HepG2 (cell line): ENCODE measurements at regions not wholly inside any gene's neighbourhood (a gene's known extent, or its start where the extent isn't known, plus 50 kb on each side); places are given as distances from the start of the nearest gene placed in this dataset.

Source experiments
- ASH2L ChIP-seq: fragments of 300-600, 200-600 bp; sonication (generic); IDR thresholded peaks from 2 replicates; pipeline ENCODE4 v1.7.0; 2017; ENCODE audit warnings: low read depth, mild to moderate bottlenecking, moderate library complexity, mixed read lengths, low read length; ENCODE audit not compliant: insufficient read length
- ATF1 ChIP-seq: IDR thresholded peaks from 2 replicates; pipeline ENCODE4 v1.6.1; 2016; ENCODE audit warnings: mild to moderate bottlenecking, control low read depth
- CHD4 ChIP-seq: fragments of 200-600 bp; sonication (generic); IDR thresholded peaks from 2 replicates; pipeline ENCODE4 v1.7.0; 2017; ENCODE audit warnings: mild to moderate bottlenecking, low read length, borderline replicate concordance
- ELF4 ChIP-seq: sonication (generic); formaldehyde crosslinking; IDR thresholded peaks from 2 replicates; pipeline ENCODE4 v1.5.0; 2020; ENCODE audit warnings: missing genetic modification reagents, mild to moderate bottlenecking, moderate library complexity, borderline replicate concordance
- PHF8 ChIP-seq: sonication (generic); formaldehyde crosslinking; IDR thresholded peaks from 2 replicates; pipeline ENCODE4 v1.5.0; 2020; ENCODE audit warnings: missing genetic modification reagents
- RAD51 ChIP-seq: fragments of 450-650 bp; IDR thresholded peaks from 2 replicates; pipeline ENCODE4 v1.6.1; 2016; ENCODE audit warnings: borderline replicate concordance
- SP140L ChIP-seq: sonication (generic); formaldehyde crosslinking; IDR thresholded peaks from 2 replicates; pipeline ENCODE4 v1.4.0; 2020; ENCODE audit warnings: missing genetic modification reagents, borderline replicate concordance
- ZNF234 ChIP-seq: sonication (generic); formaldehyde crosslinking; conservative IDR thresholded peaks from 2 replicates; pipeline ENCODE4 v1.5.1; 2020; ENCODE audit warnings: mild to moderate bottlenecking, missing genetic modification reagents
- ZNF569 ChIP-seq: sonication (generic); formaldehyde crosslinking; IDR thresholded peaks from 2 replicates; pipeline ENCODE4 v1.5.0; 2020; ENCODE audit warnings: mild to moderate bottlenecking, missing genetic modification reagents, moderate library complexity, borderline replicate concordance
- TF ChIP-seq, protein P1 (sequence below): sonication (generic); formaldehyde crosslinking; IDR thresholded peaks from 2 replicates; pipeline ENCODE4 v1.5.0; 2020; ENCODE audit warnings: mild to moderate bottlenecking, missing genetic modification reagents, moderate library complexity

- TF ChIP-seq ATF1 (CRISPR knock-in tag) = no peak
- no peak for TF ChIP-seq CHD4
- no peak for TF ChIP-seq ELF4 (CRISPR knock-in tag)
- no peak for TF ChIP-seq PHF8 (CRISPR knock-in tag)
- TF ChIP-seq SP140L = no peak
- no peak for TF ChIP-seq RAD51
- TF ChIP-seq ZNF234 (CRISPR knock-in tag) = no peak
- no peak for TF ChIP-seq ASH2L
- TF ChIP-seq, protein P1, sequence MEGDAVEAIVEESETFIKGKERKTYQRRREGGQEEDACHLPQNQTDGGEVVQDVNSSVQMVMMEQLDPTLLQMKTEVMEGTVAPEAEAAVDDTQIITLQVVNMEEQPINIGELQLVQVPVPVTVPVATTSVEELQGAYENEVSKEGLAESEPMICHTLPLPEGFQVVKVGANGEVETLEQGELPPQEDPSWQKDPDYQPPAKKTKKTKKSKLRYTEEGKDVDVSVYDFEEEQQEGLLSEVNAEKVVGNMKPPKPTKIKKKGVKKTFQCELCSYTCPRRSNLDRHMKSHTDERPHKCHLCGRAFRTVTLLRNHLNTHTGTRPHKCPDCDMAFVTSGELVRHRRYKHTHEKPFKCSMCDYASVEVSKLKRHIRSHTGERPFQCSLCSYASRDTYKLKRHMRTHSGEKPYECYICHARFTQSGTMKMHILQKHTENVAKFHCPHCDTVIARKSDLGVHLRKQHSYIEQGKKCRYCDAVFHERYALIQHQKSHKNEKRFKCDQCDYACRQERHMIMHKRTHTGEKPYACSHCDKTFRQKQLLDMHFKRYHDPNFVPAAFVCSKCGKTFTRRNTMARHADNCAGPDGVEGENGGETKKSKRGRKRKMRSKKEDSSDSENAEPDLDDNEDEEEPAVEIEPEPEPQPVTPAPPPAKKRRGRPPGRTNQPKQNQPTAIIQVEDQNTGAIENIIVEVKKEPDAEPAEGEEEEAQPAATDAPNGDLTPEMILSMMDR (CRISPR knock-in tag) = no peak
- no peak for TF ChIP-seq ZNF569 (CRISPR knock-in tag)
These were observed 293.0 kb upstream of the ATP11B start for GRCh38 chr3:182500289-182500688.
